ENCODE measurements at regions not wholly inside any gene's neighbourhood (a gene's known extent, or its start where the extent isn't known, plus 50 kb on each side); places are given as distances from the start of the nearest gene placed in this dataset.

DNA sequence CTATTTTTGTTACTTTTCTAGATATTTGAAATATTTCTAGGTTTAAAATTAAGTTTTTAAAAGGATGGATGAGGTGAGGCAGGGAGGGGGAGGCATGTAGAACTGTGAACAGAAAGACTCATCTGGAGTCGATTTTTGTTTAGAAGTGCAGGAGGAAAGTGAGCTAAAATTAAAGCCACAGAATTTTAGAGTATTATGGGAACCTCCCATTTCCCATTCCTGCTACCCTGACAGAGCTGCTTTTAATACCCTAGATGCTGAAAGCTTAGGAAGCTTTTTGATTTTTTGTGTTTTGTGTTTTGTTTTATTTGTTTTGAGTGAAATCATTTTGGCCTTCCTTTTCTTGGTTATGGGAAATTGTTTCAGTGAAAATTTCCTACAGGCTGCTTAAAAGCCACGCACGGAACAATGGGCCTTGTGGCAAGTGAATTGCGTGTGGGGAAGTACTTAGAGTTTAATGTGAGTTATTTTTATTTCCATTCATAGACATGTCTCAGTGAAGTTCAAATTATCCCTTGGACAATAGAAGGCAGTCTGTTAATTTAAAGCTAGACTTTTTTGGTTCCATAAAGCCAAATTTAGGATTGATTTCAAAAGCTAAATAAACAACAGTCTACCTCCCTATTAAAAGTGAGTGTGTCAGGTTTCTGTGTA, 102.0 kb upstream of the HDAC9 start:
- Mint-ChIP-seq H3K9me3 (ENCODE audit: low read depth) (no peaks in the 10 kb centered on the region), H3K36me3 (ENCODE audit: low read depth) (no peaks in the 10 kb centered on the region), H3K4me3 (ENCODE audit: unreplicated experiment) (no peak overlapping the region), H3K27me3 (ENCODE audit: low read depth) (no peaks in the 10 kb centered on the region), H3K27ac (ENCODE audit: unreplicated experiment) (no peak overlapping the region), H3K4me1 (ENCODE audit: low read depth) (peaks cover 25% of the 10 kb centered on the region)
- no peak for DNase-seq (ENCODE audit: low spot score)
- TF ChIP-seq, protein P1, sequence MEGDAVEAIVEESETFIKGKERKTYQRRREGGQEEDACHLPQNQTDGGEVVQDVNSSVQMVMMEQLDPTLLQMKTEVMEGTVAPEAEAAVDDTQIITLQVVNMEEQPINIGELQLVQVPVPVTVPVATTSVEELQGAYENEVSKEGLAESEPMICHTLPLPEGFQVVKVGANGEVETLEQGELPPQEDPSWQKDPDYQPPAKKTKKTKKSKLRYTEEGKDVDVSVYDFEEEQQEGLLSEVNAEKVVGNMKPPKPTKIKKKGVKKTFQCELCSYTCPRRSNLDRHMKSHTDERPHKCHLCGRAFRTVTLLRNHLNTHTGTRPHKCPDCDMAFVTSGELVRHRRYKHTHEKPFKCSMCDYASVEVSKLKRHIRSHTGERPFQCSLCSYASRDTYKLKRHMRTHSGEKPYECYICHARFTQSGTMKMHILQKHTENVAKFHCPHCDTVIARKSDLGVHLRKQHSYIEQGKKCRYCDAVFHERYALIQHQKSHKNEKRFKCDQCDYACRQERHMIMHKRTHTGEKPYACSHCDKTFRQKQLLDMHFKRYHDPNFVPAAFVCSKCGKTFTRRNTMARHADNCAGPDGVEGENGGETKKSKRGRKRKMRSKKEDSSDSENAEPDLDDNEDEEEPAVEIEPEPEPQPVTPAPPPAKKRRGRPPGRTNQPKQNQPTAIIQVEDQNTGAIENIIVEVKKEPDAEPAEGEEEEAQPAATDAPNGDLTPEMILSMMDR (IDR thresholded peaks at IDR 0.05) = no peak

DNA sequence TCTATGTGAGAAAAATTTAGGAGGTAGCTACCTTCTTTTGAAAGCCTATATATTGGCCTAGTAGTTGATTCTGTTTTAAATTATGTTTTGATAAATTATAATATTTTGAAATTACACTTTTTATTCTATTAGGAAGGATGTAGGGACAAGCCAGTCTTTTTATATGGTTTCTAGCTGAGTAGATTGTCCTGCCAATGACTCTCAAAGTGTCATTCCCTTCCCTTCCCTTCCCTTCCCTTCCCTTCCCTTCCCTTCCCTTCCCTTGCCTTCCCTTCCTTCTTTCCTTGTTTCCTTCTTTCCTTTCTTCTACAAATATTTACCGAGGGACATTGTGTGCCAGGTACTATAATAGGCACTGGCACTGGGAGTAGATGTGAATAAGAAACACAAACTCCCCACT, 99.7 kb upstream of the HDAC9 start:
- H3K9me3 Mint-ChIP-seq (ENCODE audit: low read depth) = no peaks in the 10 kb centered on the region
- DNase-seq (ENCODE audit: low spot score) = no peak
- H3K27me3 Mint-ChIP-seq (ENCODE audit: low read depth) = no peaks in the 10 kb centered on the region
- no peak overlapping the region for H3K4me3 Mint-ChIP-seq (ENCODE audit: unreplicated experiment)
- H3K4me1 Mint-ChIP-seq (ENCODE audit: low read depth) = peaks cover 13% of the 10 kb centered on the region
- TF ChIP-seq, protein P1 (IDR thresholded peaks at IDR 0.05) = no peak
- no peaks in the 10 kb centered on the region for H3K36me3 Mint-ChIP-seq (ENCODE audit: low read depth)
- no peak overlapping the region for H3K27ac Mint-ChIP-seq (ENCODE audit: unreplicated experiment)

DNA sequence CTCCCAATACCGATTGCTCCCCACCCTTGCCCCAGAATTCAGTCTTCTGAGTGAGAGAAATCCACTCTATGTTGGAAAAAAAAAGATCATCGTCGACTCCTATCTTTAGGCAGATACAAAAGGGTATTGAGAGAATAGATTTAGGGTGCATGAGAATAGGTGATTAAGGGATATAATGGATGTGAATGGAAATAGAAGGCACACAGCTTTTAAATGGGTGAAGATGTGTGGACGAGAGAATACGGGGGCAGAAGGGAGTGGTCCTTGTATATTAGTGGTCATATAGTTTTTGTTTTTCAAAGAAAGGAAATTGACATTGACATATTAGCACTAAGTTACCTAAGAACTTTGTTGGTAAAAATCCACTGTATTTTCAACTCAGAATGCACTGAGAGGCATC, 98.6 kb upstream of the HDAC9 start:
- no peaks in the 10 kb centered on the region for H3K36me3 Mint-ChIP-seq (ENCODE audit: low read depth)
- no peak overlapping the region for H3K4me3 Mint-ChIP-seq (ENCODE audit: unreplicated experiment)
- no peak overlapping the region for H3K27ac Mint-ChIP-seq (ENCODE audit: unreplicated experiment)
- peaks cover 13% of the 10 kb centered on the region for H3K4me1 Mint-ChIP-seq (ENCODE audit: low read depth)
- no peaks in the 10 kb centered on the region for H3K9me3 Mint-ChIP-seq (ENCODE audit: low read depth)
- TF ChIP-seq, protein P1 (IDR thresholded peaks at IDR 0.05) = no peak
- H3K27me3 Mint-ChIP-seq (ENCODE audit: low read depth) = no peaks in the 10 kb centered on the region
- no peak for DNase-seq (ENCODE audit: low spot score)

DNA sequence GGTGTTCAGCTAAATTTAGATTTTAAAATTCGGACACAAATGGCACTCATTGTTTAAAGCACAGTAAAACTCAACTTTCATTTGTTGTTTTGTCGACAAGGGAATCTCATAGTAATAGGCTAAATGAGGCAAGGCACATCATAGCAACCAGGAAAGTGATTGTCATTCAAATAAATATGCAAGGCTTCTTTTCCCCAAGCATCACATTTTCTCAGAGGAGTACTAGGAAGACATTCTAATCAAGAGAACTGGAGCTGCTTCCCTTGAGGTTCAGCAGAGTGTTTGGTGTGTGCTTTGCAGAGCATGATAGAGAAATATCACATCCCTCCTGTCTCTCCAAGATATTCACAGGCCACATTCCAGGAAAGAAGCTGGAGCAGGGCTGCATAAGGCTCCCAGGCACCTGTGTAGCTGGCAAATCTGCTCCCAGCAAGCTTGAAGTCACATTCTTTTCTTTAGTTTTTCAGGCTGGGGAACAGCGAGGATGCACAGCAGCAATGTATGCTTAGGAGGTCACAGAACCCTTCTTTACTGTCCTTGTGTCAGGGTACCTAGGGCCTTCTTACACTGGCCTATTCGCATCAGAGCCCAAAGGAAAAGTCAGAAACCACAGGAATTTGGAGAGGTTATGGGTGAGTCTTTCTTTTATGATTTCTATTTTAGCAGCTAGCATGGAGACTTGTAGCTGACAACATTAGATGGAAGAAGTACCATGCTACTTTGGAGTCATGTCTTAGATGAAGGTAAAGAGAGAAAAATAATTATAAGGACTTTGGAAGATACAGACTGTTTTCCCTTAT, 95.9 kb upstream of the HDAC9 start:
- H3K9me3 Mint-ChIP-seq (ENCODE audit: low read depth) = no peaks in the 10 kb centered on the region
- H3K36me3 Mint-ChIP-seq (ENCODE audit: low read depth) = no peaks in the 10 kb centered on the region
- H3K4me3 Mint-ChIP-seq (ENCODE audit: unreplicated experiment) = no peak overlapping the region

DNA sequence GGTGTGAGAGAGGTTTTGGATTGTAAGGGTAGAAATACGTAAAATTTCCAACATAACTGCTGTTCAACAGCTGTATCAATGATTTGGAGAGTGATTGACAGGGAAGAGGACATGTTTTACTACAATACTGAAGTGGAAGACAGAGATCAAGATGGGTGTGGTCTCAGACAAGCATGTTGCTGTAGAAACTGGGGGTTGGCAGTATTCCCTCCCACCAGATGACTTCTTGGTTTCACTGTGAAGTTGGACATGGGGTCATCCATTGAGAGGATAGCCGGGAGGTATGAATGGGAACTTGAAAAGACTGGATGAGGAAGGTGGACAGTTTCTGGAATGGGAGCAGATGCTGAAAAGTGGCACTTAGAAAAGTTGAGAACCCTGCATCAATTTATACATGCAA, 95.3 kb upstream of the HDAC9 start:
- TF ChIP-seq, protein P1 (IDR thresholded peaks at IDR 0.05) = no peak
- H3K27me3 Mint-ChIP-seq (ENCODE audit: low read depth) = no peaks in the 10 kb centered on the region
- no peak for DNase-seq (ENCODE audit: low spot score)
- H3K36me3 Mint-ChIP-seq (ENCODE audit: low read depth) = no peaks in the 10 kb centered on the region
- no peak overlapping the region for H3K4me3 Mint-ChIP-seq (ENCODE audit: unreplicated experiment)
- H3K27ac Mint-ChIP-seq (ENCODE audit: unreplicated experiment) = no peak overlapping the region
- H3K4me1 Mint-ChIP-seq (ENCODE audit: low read depth) = peaks cover 18% of the 10 kb centered on the region
- H3K9me3 Mint-ChIP-seq (ENCODE audit: low read depth) = no peaks in the 10 kb centered on the region

More for the DNA sequence above, 95.9 kb upstream of the HDAC9 start:
- DNase-seq (ENCODE audit: low spot score) = no peak
- Mint-ChIP-seq H3K4me1 (ENCODE audit: low read depth) (peaks cover 18% of the 10 kb centered on the region), H3K27me3 (ENCODE audit: low read depth) (no peaks in the 10 kb centered on the region), H3K27ac (ENCODE audit: unreplicated experiment) (no peak overlapping the region)
- TF ChIP-seq, protein P1 (IDR thresholded peaks at IDR 0.05) = no peak

Data from chondrocyte (in vitro differentiated cells).